IPS-11a (cell line): ENCODE measurements at regions not wholly inside any gene's neighbourhood (a gene's known extent, or its start where the extent isn't known, plus 50 kb on each side); places are given as distances from the start of the nearest gene placed in this dataset.
"Not testable (repeated sequence)": the region's sequence is repeated elsewhere in the genome, so short reads cannot be mapped to it uniquely, and the experiment has no call there.

Experiments
- H3K4me3 ChIP-seq: one replicate; pipeline ENCODE4 v1.5.1; 2013; ENCODE audit warnings: low read depth, low read length, control low read depth

DNA sequence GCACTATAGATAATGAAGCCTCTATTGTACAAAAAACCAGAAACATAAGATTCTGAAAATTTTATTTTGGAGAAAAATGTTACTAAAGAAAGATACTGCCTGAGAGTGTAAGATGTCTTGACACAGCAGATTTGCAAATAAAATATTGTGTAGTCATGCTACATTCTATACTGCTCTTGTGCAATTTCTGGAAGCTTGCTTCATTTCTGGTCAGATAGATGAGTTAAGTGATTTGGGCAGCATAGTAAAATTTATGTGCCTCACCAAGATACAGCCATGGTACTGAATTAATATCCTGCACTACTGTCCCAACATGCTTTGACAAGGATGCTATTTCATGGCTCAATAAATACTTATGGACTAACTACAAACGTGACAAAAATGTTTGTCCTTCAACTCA is 55.1 kb upstream of the STARD13 start:
- H3K4me3 ChIP-seq: no peak overlapping the region

DNA sequence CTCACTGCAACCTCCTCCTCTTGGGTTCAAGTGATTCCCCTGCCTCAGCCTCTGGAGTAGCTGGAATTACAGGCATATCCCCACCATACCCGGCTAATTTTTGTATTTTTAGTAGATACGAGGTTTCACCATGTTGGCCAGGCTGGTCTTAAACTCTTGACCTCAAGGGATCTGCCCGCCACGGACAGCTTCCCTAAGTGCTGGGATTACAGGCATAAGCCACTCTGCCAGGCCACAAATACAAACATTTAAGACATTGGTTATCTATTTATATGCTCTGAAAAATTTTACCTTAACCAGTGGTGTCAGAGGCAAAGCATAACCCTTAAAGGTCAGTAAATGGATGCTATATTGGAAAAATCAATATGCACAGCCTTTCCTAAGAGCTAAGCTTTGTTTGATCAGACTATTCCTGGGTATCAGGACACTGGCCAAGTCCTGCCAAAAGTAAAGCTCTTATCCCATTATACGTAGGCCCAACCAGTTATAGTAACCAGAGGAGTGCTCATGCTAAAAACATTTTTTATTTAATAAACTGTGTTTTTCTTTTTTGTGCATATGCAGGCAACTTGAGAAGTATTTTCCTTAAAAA is 56.4 kb upstream of the STARD13 start:
- no peak overlapping the region for H3K4me3 ChIP-seq

DNA sequence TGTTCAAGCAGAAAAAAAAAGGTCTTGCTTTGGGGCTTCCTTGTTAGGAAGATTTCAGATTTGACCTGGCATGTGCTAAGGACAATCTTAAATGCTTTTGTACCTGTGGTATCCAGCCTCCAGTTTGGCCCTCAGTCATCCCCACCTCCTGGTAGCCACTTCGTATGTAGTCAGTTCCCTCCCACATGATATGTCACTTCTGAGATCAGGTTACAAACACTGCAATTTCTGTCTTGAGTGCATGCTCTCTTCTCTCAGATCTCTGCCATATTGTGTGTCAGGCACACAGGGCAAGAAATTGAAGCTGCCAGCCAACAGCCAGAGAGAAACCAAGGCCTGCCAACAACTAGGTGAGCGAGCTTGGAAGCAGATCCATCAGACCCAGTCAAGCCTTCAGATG is 60.3 kb upstream of the STARD13 start:
- H3K4me3 ChIP-seq: no peak overlapping the region

DNA sequence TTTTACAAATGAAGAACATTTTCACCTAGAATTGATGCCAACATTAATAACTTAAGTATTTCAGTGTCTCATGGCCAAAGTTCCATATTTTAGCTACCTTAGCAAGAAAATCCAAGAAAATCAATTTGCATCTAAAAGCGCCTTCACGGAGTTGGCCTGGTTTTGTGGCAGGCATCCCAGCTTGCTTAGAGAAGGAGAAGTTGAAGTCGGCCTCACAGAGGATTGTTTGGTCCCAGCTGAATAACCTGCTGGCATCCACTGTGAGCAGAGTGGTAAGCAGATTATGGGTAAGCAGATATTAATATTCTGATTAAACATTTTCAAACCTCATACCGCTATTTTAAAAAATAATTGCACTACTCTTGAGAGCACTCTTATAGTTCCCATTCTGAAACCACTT is 62.3 kb upstream of the STARD13 start:
- no peak overlapping the region for H3K4me3 ChIP-seq

DNA sequence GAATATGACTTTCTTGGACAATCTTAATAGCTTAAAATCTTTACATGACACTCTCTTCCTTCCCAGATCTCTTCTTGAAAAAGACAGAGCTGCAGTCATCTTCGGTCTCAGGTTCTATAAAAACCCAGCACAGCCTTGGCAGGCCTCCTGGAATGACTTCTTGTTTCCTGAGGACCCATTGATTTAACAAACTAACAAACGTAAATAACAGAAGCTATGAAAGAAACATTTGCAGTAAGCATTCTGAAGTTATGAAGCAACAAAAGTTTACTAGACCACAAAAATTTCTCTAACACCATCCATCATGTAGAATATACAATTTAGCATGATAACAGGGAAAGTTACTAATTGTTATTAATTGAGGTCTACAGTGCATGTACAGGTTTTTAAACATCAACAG is 62.8 kb upstream of the STARD13 start:
- no peak overlapping the region for H3K4me3 ChIP-seq

DNA sequence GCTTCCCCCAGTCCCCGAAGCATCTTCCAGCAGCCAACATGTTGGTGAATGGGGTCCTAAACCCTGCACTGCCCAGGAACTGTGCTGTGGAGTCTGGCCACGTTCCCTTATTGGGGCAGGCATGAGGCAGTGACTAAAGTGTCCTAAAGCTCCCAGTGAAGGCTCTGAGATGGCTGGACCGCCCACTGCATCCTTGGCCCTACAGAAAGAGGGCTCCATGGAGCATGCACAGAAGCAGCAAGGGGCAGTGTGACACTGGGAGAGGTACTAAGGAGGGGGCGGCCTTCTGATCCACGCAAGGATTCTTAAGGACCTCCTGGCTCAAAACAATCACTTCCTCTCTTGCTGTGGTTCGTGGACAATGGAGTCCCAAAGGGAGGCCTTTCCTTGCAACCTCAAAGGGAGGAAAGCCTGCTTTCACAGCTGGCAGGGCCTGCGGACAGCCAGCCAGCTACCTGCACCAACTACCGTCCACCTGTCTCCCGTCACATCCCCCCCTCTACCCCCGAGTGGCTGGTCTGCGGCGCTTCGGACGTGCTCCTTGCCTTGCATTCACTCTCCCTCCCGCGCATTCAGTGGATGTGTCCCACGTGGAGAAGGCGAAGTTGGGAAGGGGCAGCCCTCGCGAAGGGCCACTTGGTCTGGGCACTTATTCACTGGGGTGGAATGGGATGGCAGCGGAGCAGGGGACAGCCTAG is 63.9 kb upstream of the STARD13 start:
- peak overlapping the region; percentile 72 for H3K4me3 ChIP-seq

DNA sequence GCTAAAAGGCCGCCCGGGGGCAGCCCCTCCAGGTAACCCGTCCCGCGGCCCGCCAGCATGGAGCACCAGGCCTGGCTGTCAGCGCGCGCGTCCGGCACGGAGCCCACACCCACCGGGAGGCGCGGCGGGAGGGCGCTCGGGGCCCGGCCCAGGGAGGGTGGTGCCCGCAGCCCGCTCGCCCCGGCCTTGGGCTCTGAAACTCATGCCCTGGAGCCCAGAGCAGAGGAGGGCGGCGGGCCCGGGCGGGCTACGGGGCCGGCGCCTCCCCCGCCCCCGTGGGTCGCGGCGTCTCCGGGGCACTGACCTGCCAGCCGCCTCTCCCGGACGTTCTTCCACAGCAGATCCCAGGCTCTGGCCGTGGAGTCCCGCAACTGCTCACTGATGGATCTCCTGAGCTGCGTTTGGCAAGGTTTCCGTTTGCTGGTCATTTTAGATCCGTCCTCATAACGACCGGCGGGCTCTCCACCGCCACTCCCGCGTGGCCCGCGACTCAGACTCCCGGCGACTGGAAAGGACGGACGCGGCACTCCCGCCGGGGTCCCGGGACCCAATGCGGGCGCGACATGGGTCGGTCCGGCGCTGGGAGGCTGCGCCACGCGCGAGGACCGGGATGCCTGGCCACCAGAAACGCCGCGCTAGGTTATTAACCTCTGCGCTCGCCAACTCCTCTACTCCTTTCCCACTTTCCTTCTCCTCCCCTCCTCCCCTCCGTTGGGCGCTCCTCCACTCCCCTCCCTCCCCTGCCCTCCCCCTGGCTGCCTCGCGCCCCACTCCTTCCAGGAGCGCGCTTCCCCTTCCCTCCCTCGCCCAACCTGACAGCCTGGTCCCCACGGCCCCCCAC is 64.7 kb upstream of the STARD13 start:
- H3K4me3 ChIP-seq: peak overlapping the region; percentile 72

DNA sequence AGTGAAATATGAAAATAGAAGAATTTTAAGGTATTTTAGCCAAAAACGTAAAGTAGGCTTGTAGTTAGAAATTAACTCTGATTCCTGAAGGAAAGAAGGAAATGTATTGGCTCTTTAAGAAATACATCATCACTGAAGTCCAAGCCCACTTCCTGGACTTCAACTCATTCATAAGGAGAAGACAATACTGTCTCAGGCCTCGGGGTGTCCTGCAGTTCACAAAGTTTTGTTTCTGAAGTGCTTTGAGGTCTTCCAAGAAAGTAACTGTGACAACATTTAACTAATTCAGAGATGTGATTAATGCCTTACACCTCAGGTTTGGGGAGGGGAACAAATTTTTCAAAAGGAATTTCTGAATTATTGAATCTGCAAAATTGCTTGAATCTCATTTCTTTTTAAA is 65.8 kb upstream of the STARD13 start:
- H3K4me3 ChIP-seq: no peak overlapping the region

DNA sequence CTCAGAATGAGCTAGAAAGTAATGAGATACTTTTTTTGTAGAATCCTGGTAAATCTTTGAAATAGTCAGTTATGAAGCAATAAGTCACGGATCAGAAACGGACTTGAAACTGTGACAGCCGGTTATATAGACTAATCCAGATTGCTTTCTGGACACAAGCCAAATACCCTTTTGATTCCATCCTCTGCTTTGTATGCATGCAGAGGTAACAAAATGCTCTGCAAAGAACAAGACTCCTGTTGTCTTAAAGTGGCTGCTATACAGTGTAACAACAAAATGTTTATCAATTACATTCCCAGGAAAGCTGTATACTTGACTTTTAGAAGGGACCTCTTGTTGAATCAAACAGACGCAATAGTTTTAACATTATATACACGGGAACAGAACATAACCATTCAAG is 66.5 kb upstream of the STARD13 start:
- H3K4me3 ChIP-seq: no peak overlapping the region

DNA sequence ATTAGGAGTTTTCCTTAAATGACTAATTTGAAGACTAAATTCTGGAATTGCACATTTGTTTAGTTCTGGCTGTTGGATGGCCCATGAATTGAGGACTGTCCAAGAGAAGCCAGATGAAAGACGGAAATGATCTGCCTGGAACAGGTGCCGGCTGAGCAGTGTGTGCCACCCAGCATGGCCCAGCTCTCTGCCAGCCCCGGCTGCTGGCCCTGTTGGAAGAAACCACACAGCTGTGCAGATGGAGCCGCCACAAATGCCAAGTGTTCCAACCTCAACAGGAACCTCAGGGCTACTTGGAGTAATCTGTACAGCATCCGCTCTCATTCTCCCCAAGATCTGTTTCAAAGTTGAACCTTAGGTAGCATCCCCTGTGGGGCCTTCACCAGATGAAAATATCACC is 67.0 kb upstream of the STARD13 start:
- no peak overlapping the region for H3K4me3 ChIP-seq

DNA sequence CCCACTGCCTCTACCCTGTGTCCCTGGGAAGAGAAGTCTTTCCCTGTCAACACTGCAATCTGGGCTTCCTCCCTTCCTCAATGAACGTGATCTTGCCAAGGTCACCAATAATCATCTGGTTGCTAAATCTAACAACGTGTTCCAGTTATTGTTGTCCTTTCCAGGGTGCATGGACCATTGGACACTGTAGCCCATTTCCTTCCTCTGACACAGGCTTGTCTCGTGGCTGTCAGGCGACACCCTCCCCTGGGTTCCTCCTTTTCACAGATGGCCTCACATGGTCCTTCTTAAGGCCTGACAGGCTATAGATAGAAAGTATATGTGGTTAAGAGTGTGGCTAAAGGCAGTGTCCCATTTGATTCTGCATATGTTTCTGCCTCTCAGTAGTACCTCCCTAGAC is 67.7 kb upstream of the STARD13 start:
- no peak overlapping the region for H3K4me3 ChIP-seq

DNA sequence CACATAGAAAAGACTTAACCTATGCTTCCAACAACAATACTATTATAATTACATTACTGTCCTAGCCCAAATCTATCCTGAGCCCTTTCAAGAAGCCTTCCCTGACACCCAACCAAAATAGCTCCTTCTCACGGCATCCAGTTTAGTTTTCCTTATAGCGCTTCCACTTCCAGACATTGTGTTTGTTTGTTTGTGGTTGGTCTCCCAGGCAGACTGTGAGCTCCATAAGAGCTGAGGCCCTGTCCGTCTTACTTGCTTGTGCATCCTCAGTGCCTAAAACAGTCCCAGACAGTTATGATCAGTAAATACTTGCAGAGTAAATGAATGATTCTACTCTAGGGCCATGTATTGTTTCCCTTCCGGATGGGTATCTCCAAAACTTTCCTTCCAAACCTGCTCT is 68.1 kb upstream of the STARD13 start:
- no peak overlapping the region for H3K4me3 ChIP-seq

DNA sequence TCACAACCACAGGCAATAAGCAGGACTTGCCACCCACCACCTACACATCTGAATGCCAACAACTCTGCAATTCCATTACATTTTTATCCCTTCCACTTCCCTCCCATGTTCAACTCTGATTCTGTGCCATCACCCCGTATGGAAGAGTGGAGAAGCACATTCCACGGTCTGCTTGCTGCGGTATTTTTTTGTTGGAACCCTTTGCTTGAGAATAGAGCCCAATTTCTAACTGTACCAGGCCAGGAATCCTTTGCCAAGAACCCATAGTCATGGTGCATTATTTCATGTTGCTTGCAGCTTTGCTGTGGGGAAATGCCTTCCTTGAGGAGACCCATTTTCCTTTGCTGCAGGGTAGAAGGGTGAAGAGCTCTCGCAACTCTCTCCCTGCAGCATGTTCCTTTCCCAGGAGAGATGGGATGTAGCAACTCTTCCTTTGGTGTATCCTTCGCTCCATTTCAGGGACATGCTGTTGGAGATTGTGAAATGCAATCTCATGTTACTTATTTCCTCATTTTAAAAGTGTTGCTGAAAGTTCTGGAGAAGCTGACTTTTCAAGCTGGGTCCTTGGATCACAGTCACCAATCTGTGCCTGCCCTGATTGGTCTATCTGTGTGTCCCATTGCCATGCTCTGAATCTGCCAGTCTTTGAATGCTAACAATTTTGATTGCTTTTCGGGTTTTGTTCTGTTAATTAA is 69.8 kb upstream of the STARD13 start:
- no peak overlapping the region for H3K4me3 ChIP-seq

DNA sequence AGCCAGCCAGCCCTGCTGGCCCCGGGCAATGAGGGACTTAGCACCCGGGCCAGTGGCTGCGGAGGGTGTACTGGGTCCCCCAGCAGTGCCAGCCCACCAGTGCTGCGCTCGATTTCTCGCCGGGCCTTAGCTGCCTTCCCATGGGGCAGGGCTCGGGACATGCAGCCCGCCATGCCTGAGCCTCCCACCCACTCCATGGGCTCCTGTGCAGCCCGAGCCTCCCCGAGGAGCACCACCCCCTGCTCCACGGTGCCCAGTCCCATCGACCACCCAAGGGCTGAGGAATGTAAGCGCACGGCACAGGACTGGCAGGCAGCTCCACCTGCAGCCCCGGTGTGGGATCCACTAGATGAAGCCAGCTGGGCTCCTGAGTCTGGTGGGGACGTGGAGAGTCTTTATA is 72.5 kb upstream of the STARD13 start:
- not testable (repeated sequence) for H3K4me3 ChIP-seq

DNA sequence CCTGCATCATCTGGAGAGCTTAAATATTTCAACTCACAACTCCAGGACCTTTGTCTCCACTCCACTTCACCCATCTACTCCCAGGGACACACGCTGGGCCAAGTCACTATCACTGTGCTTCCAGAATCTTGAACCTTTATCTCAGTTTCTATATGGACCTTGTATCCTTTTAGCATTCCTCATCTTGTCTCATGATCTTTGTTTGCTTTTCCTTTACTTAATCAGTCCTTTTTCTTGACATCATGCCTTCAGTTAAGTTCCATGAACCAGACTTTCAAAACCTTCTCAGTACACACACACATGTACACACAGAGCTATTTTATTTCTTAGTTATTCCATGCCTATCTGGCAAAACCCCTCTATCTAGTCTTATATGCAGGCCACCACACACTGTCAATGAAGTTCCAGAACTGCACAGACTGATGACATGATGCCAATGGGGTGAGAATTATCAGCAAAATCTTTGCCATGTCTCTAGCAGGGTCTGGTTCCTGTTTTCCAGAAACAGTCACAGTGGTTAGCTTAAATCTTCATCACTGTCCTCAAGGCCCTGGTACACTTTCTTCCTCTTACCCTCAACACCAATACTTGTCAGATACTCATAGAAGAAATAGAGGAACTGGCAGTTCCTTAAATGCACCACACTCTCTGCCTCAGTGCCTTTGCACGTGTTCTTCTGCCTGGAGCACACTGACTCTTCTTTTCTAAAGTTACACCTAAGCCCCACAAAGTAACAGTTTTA is 77.6 kb upstream of the STARD13 start:
- no peak overlapping the region for H3K4me3 ChIP-seq

DNA sequence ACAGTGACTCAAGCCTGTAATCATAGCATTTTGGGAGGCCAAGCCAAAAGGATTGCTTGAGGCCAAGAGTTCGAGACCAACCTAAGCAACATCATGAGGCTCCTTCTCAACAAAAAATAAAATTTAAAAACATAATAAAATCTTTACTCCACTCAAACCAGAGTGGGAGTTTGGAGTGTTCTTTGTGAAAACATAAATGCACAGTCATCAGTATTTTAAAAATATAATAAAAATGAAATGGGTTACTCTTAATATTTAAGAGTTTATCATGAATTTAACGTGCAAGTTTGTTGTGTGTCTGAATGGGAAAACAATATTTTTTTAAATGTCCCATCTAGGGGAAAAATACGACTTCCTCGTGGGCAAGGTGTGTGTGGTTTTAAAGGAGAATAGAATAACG is 78.6 kb upstream of the STARD13 start:
- H3K4me3 ChIP-seq: no peak overlapping the region

DNA sequence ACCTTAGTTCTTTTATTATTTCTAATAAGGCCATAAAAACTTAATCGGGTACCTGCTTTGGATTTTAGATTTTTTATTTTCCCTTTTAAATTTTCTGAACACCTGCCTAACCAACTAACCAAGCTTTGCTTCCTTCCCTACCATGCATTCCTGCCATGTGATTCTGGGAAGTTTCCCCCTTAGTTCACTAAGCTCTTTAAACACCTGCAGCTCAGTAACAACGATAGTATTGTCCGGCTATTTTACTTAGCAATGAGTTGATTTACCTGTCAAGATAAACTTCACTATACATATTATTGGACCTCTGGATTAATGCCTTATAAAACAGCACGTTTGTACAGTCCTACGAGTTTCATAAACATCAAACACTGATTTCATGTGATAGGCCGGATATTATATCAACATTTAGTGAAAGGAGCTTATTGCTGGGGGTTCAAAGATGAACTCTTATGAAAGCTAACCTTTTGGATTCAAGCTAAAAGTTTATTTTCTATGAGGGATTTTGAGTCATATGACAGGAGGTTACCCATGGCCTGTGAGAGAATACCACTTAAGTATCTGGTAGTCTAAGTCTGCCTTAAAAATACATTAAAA is 81.0 kb upstream of the STARD13 start:
- H3K4me3 ChIP-seq: no peak overlapping the region

DNA sequence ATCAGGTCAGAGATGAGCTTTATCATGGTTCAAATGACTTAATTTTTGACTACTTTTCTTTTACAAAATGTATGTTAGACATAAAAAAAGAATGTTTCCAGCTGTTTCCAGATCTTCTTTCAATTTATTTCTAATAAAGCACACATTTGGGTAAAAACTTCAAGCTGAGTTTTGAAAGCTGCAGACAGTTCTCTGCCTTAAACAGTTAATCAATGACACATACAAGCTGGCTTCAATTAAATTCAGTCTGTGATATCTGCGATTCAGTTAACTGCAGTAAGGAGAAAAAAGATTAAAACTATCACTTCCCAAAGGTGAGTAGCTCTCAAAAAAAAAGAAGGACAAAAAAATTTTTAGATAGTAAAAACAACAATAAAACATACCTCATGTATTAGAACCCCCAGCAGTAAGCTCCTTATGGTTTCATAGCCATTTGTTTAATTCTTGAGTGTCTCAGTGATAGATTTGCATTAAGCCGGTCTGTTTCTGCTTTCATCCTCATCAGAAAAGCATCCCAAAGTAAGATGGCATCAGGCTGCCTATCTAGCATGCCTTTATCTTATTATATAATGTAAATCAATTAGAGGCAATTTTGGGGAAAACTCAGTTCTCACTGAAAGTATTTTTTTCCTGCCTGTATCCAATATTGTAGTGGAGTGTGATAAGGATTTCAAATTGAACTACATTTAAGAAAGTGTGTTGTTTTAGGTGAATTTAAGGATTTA is 81.8 kb upstream of the STARD13 start:
- H3K4me3 ChIP-seq: no peak overlapping the region

DNA sequence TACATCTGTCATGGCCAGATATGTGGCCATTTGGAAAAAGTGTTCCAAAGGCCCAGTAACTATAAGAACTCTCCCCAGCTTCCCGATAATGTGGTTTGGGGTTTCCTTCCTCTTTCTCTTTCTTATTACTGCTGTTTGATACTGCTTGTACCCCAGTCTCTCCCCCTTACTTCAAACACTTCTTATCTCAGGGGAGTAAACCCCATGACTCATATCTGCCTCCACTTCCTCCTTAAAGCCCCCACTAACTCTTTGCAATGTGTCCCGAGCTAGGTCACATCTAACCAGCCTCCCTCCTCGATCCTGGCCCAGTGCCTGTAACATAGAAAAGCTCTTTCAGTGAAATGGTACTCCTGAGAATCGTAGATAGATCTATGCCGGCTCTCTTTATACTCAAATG is 82.4 kb upstream of the STARD13 start:
- H3K4me3 ChIP-seq: no peak overlapping the region

DNA sequence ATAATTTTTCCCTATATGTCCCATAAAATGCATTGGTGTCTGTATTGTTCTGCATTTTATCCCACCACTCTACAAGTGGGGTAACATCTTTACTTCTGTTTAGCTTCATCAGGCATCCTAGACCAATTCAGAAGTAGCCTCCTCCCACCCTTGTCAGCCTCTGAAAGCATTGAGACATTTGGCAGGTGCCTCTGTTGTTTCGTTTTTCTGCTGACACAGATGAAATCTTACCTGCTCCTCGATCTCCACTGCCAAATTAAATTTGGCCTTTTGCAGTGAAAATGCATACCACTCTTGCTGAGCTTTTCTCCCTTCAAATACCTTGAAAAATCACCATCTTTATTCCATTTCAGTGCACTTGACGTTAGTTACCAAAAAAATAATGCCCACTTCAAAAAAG is 83.5 kb upstream of the STARD13 start:
- no peak overlapping the region for H3K4me3 ChIP-seq
